Hepatocyte (in vitro differentiated cells): ENCODE measurements at regions not wholly inside any gene's neighbourhood (a gene's known extent, or its start where the extent isn't known, plus 50 kb on each side); places are given as distances from the start of the nearest gene placed in this dataset.

Experiments used
- DNase-seq: peaks from one replicate; pipeline ENCODE4 v3.0.0-alpha.2; 2016; ENCODE audit warnings: low spot score
- H2AFZ ChIP-seq: fragments of 200-600 bp; sonication (generic); 2 replicates; pipeline ENCODE4 v1.6.0; 2016; ENCODE audit warnings: antibody characterized with exemption, mild to moderate bottlenecking
- H3K27ac ChIP-seq: fragments of 200-600 bp; sonication (generic); 2 replicates; pipeline ENCODE4 v1.5.1; 2016; ENCODE audit warnings: mild to moderate bottlenecking
- H3K27me3 ChIP-seq: fragments of 200-600 bp; sonication (generic); 2 replicates; pipeline ENCODE4 v1.6.1; 2016
- H3K36me3 ChIP-seq: fragments of 200-600 bp; sonication (generic); replicated peaks from 2 replicates; pipeline ENCODE4 v1.5.1; 2016; ENCODE audit warnings: low read depth; ENCODE audit not compliant: insufficient read depth
- H3K4me1 ChIP-seq: fragments of 200-600 bp; sonication (generic); 2 replicates; pipeline ENCODE4 v1.5.1; 2016; ENCODE audit warnings: mild to moderate bottlenecking, moderate library complexity; ENCODE audit not compliant: insufficient read depth
- H3K4me2 ChIP-seq: fragments of 200-600 bp; sonication (generic); 2 replicates; pipeline ENCODE4 v1.6.0; 2016
- H3K4me3 ChIP-seq: fragments of 200-600 bp; sonication (generic); 2 replicates; pipeline ENCODE4 v1.5.1; 2016; ENCODE audit warnings: mild to moderate bottlenecking
- H3K79me2 ChIP-seq: fragments of 200-600 bp; sonication (generic); 2 replicates; pipeline ENCODE4 v1.6.0; 2017; ENCODE audit warnings: mild to moderate bottlenecking
- H3K9me2 ChIP-seq: fragments of 200-600 bp; sonication (generic); replicated peaks from 2 replicates; pipeline ENCODE4 v1.6.0; 2017; ENCODE audit warnings: mild to moderate bottlenecking; ENCODE audit not compliant: insufficient read depth
- H3K9me3 ChIP-seq: fragments of 200-600 bp; sonication (generic); 2 replicates; pipeline ENCODE4 v1.5.1; 2016; ENCODE audit warnings: low read depth, mild to moderate bottlenecking
- H4K20me1 ChIP-seq: fragments of 200-600 bp; sonication (generic); 2 replicates; pipeline ENCODE4 v1.6.0; 2016; ENCODE audit warnings: mild to moderate bottlenecking; ENCODE audit not compliant: insufficient read depth, poor library complexity, severe bottlenecking
- EZH2 ChIP-seq: fragments of 200-600 bp; sonication (generic); IDR thresholded peaks from 2 replicates; pipeline ENCODE4 v1.6.1; 2016; ENCODE audit warnings: antibody characterized with exemption, mild to moderate bottlenecking, borderline replicate concordance
- EZH2phosphoT487 ChIP-seq: fragments of 200-600 bp; sonication (generic); IDR thresholded peaks from one replicate; pipeline ENCODE4 v1.6.1; 2018; ENCODE audit warnings: antibody characterized with exemption, mild to moderate bottlenecking, low read depth, moderate library complexity; ENCODE audit not compliant: unreplicated experiment, severe bottlenecking
- WGBS: methylation state at CpG from one replicate; pipeline ENCODE4 v1.1.6; 2016; ENCODE audit warnings: low lambda C conversion rate; ENCODE audit errors: missing lambda C conversion rate; 5-methylcytosine and 5-hydroxymethylcytosine counted together
- TF ChIP-seq, protein P1 (sequence below): fragments of 200-600 bp; sonication (generic); IDR thresholded peaks from 2 replicates; pipeline ENCODE4 v1.5.1; 2016; ENCODE audit warnings: antibody characterized with exemption, mild to moderate bottlenecking; ENCODE audit not compliant: poor library complexity

DNA sequence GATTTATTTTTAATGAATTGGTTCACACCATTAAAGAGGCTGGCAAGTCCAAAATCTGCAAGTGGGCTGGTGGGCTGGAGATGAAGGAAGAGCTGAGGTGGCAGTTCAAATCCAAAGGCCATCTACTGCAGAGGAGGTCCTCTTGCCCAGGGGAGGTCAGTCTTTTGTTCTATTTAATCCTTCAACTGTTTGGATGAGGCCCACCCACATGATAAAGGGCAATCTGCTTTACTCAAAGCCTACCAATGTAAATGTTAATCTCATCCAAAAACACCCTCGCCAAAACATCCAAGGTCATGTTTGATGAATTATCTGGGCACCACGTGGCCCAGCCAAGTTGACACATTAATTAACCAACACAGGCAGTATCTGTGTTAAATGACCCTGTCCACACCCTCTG lies 99.0 kb downstream of the RRAGC start:
- TF ChIP-seq, protein P1, sequence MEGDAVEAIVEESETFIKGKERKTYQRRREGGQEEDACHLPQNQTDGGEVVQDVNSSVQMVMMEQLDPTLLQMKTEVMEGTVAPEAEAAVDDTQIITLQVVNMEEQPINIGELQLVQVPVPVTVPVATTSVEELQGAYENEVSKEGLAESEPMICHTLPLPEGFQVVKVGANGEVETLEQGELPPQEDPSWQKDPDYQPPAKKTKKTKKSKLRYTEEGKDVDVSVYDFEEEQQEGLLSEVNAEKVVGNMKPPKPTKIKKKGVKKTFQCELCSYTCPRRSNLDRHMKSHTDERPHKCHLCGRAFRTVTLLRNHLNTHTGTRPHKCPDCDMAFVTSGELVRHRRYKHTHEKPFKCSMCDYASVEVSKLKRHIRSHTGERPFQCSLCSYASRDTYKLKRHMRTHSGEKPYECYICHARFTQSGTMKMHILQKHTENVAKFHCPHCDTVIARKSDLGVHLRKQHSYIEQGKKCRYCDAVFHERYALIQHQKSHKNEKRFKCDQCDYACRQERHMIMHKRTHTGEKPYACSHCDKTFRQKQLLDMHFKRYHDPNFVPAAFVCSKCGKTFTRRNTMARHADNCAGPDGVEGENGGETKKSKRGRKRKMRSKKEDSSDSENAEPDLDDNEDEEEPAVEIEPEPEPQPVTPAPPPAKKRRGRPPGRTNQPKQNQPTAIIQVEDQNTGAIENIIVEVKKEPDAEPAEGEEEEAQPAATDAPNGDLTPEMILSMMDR, result no peak
- TF ChIP-seq EZH2phosphoT487 (no peak), EZH2 (no peak)
- Histone ChIP-seq H3K27ac (no peak overlapping the region), H3K27me3 (peaks cover 3% of the 10 kb centered on the region), H3K9me2 (no peaks in the 10 kb centered on the region), H4K20me1 (no peaks in the 10 kb centered on the region), H3K36me3 (no peaks in the 10 kb centered on the region), H3K4me1 (no peaks in the 10 kb centered on the region), H3K4me3 (no peak overlapping the region), H2AFZ (no peak overlapping the region), H3K79me2 (no peaks in the 10 kb centered on the region), H3K9me3 (no peaks in the 10 kb centered on the region), H3K4me2 (no peak overlapping the region)
- DNase-seq, result no peak
- WGBS, result 68% methylated on average over 2 of the region's 2 CpGs

DNA sequence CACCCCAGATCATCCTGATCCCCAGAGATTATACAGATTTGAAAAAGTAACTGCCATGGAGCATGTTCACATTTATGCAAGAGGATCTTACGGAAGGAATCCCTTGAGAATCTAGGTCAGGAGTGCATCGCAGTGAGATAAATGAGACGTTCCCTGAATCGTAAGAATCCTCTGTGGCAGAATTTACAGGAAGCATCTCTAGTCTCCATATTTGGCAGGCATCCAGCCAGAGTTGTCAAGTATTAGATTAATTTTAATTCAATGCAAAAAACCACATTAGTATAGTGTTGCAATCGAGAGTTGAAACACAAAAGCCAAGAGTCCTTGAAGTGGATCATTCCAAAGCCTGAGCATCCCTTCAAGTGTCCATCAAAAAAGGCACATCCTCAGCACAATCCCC lies 100.8 kb downstream of the RRAGC start:
- TF ChIP-seq EZH2, result no peak
- TF ChIP-seq, protein P1, result no peak
- Histone ChIP-seq H3K27ac (no peak overlapping the region), H3K4me3 (no peak overlapping the region), H3K4me2 (no peak overlapping the region), H3K4me1 (no peaks in the 10 kb centered on the region), H2AFZ (no peak overlapping the region), H3K79me2 (no peaks in the 10 kb centered on the region), H3K9me2 (no peaks in the 10 kb centered on the region), H3K27me3 (peaks cover 3% of the 10 kb centered on the region), H3K9me3 (no peaks in the 10 kb centered on the region), H3K36me3 (no peaks in the 10 kb centered on the region), H4K20me1 (no peaks in the 10 kb centered on the region)
- DNase-seq, result no peak
- 65% methylated on average over 5 of the region's 5 CpGs for WGBS

DNA sequence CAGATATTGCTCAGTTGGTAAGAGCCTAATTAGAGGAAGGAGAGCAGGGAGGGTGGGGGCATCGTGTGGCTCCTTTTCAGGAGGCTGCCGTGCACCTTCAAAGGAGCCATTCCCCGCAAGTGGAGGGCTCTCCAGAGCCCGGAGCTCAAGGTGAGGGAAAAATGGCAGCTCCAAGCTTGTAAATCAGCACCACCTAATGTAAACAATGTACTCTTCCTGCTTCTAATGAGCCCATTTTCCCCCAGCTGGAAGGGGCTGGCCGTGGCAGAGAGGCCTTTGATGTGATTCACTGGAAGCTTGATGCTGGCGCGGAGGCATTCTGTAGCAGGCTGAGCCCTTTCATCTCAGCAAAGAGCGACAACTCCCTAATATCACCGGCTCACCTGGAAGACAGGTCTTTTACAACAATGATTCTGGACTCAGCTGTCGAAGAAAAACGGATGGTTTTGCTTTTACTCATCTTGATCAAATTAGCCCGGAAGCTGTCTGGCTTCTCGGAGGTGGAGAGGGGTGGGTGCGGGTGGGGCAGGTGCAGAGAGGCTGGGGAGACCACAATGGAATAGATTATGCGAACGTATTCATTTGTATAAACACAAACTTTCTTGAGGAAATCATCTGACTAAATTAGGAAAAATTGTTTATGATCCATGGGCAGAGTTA lies 112.5 kb downstream of the RRAGC start:
- H3K9me2 ChIP-seq, result no peaks in the 10 kb centered on the region
- no peaks in the 10 kb centered on the region for H3K79me2 ChIP-seq
- no peaks in the 10 kb centered on the region for H3K4me1 ChIP-seq
- no peaks in the 10 kb centered on the region for H3K27me3 ChIP-seq
- H3K27ac ChIP-seq, result no peak overlapping the region
- TF ChIP-seq, protein P1, result no peak
- TF ChIP-seq EZH2, result no peak
- no peak for TF ChIP-seq EZH2phosphoT487
- WGBS, result 41% methylated on average over 16 of the region's 16 CpGs
- H4K20me1 ChIP-seq, result no peaks in the 10 kb centered on the region
- H3K4me3 ChIP-seq, result no peak overlapping the region
- H2AFZ ChIP-seq, result no peak overlapping the region
- H3K4me2 ChIP-seq, result no peak overlapping the region
- no peaks in the 10 kb centered on the region for H3K36me3 ChIP-seq
- no peak for DNase-seq
- no peaks in the 10 kb centered on the region for H3K9me3 ChIP-seq
